Tibial nerve (tissue), 3 donors: ENCODE measurements at regions not wholly inside any gene's neighbourhood (a gene's known extent, or its start where the extent isn't known, plus 50 kb on each side); places are given as distances from the start of the nearest gene placed in this dataset.

Source experiments
- CTCF ChIP-seq, 5 experiments: fragments of 200-600 bp in 3 of 5; fragments of 450-650 bp in 2 of 5; sonication (generic) in 3 of 5; IDR thresholded peaks; one replicate each; pipeline ENCODE4 v1.5.1; 2016 to 2019; ENCODE audit warnings: antibody characterized with exemption in 5 of 5, mild to moderate bottlenecking in 3 of 5, moderate library complexity in 2 of 5
- POLR2A ChIP-seq, 2 donors: fragments of 450-650 bp; IDR thresholded peaks; one replicate each; pipeline ENCODE4 v1.6.1; 2017; ENCODE audit warnings: antibody characterized with exemption in 2 of 2, mild to moderate bottlenecking in 2 of 2, moderate library complexity in 2 of 2

GRCh38 chr6:141752677-141753076, 380.0 kb upstream of the GJE1 start:
- TF ChIP-seq CTCF (IDR thresholded peaks at IDR 0.05) (no peak), POLR2A (IDR thresholded peaks at IDR 0.05) (no peak)
